SK-N-SH (cell line): ENCODE measurements at regions not wholly inside any gene's neighbourhood (a gene's known extent, or its start where the extent isn't known, plus 50 kb on each side); places are given as distances from the start of the nearest gene placed in this dataset.

Experiments used
- CHD2 ChIP-seq: fragments of 150-350 bp; IDR thresholded peaks from 2 replicates; pipeline ENCODE4 v1.6.1; 2018; ENCODE audit warnings: low read length; ENCODE audit not compliant: partially characterized antibody
- ELF1 ChIP-seq: IDR thresholded peaks from 2 replicates; pipeline ENCODE4 v1.4.0; 2012
- GABPA ChIP-seq: IDR thresholded peaks from 2 replicates; pipeline ENCODE4 v1.4.0; 2012; ENCODE audit warnings: low read depth, mild to moderate bottlenecking
- MEF2A ChIP-seq: IDR thresholded peaks from 2 replicates; pipeline ENCODE4 v1.4.0; 2012; ENCODE audit warnings: low read depth, borderline replicate concordance
- POLR2AphosphoS5 ChIP-seq: IDR thresholded peaks from 2 replicates; pipeline ENCODE4 v1.6.1; 2012; ENCODE audit warnings: low read depth, low read length
- TAF1 ChIP-seq: IDR thresholded peaks from 2 replicates; pipeline ENCODE4 v1.6.1; 2012; ENCODE audit warnings: low read depth, mild to moderate bottlenecking, low read length, moderate library complexity, borderline replicate concordance
- TF ChIP-seq, protein P1 (sequence below): fragments of 200-600 bp; sonication (generic); IDR thresholded peaks from 2 replicates; pipeline ENCODE4 v1.6.1; 2017; ENCODE audit warnings: antibody characterized with exemption, mild to moderate bottlenecking, moderate library complexity
- TF ChIP-seq, protein P2 (sequence below): IDR thresholded peaks from 2 replicates; pipeline ENCODE4 v1.6.1; 2012; ENCODE audit warnings: mild to moderate bottlenecking, low read depth, low read length, moderate library complexity
- TF ChIP-seq, protein P3 (sequence below): IDR thresholded peaks from 2 replicates; pipeline ENCODE4 v1.4.0; 2012; ENCODE audit warnings: low read depth, borderline replicate concordance

DNA sequence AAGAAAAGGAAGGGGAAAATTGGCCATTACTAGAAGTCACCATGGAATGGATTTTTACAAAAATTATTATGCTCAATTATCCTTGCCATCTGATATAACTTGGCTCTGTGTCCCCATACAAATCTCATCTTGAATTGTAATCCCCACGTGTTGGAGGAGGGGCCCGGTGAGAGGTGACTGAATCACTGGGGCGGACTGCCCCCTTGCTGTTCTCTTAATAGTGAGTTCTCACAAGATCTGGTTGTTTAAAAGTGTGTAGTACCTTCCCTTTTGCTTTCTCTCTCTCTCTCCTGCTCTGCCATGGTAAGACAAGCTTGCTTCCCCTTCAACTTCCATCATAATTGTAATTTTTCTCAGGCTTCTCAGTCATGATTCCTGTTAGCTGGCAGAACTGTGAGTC lies 1023.6 kb downstream of the XPNPEP1 start:
- TF ChIP-seq, protein P1, sequence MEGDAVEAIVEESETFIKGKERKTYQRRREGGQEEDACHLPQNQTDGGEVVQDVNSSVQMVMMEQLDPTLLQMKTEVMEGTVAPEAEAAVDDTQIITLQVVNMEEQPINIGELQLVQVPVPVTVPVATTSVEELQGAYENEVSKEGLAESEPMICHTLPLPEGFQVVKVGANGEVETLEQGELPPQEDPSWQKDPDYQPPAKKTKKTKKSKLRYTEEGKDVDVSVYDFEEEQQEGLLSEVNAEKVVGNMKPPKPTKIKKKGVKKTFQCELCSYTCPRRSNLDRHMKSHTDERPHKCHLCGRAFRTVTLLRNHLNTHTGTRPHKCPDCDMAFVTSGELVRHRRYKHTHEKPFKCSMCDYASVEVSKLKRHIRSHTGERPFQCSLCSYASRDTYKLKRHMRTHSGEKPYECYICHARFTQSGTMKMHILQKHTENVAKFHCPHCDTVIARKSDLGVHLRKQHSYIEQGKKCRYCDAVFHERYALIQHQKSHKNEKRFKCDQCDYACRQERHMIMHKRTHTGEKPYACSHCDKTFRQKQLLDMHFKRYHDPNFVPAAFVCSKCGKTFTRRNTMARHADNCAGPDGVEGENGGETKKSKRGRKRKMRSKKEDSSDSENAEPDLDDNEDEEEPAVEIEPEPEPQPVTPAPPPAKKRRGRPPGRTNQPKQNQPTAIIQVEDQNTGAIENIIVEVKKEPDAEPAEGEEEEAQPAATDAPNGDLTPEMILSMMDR, result no peak
- TF ChIP-seq, protein P2, sequence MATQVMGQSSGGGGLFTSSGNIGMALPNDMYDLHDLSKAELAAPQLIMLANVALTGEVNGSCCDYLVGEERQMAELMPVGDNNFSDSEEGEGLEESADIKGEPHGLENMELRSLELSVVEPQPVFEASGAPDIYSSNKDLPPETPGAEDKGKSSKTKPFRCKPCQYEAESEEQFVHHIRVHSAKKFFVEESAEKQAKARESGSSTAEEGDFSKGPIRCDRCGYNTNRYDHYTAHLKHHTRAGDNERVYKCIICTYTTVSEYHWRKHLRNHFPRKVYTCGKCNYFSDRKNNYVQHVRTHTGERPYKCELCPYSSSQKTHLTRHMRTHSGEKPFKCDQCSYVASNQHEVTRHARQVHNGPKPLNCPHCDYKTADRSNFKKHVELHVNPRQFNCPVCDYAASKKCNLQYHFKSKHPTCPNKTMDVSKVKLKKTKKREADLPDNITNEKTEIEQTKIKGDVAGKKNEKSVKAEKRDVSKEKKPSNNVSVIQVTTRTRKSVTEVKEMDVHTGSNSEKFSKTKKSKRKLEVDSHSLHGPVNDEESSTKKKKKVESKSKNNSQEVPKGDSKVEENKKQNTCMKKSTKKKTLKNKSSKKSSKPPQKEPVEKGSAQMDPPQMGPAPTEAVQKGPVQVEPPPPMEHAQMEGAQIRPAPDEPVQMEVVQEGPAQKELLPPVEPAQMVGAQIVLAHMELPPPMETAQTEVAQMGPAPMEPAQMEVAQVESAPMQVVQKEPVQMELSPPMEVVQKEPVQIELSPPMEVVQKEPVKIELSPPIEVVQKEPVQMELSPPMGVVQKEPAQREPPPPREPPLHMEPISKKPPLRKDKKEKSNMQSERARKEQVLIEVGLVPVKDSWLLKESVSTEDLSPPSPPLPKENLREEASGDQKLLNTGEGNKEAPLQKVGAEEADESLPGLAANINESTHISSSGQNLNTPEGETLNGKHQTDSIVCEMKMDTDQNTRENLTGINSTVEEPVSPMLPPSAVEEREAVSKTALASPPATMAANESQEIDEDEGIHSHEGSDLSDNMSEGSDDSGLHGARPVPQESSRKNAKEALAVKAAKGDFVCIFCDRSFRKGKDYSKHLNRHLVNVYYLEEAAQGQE, result no peak
- TF ChIP-seq GABPA (no peak), POLR2AphosphoS5 (no peak), ELF1 (no peak), CHD2 (no peak), MEF2A (no peak), TAF1 (no peak)
- TF ChIP-seq, protein P3, sequence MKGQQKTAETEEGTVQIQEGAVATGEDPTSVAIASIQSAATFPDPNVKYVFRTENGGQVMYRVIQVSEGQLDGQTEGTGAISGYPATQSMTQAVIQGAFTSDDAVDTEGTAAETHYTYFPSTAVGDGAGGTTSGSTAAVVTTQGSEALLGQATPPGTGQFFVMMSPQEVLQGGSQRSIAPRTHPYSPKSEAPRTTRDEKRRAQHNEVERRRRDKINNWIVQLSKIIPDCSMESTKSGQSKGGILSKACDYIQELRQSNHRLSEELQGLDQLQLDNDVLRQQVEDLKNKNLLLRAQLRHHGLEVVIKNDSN, result no peak
